ENCODE measurements at regions not wholly inside any gene's neighbourhood (a gene's known extent, or its start where the extent isn't known, plus 50 kb on each side); places are given as distances from the start of the nearest gene placed in this dataset.

- Histone ChIP-seq H4K20me1 (ENCODE audit: insufficient read depth, low read length) (no peaks in the 10 kb centered on the region), H3K27me3 (ENCODE audit: insufficient read depth, low read length) (no peaks in the 10 kb centered on the region), H3K9ac (ENCODE audit: low read length) (no peak overlapping the region), H3F3A (ENCODE audit: insufficient read depth, low read length) (no peaks in the 10 kb centered on the region), H3K4me3 (ENCODE audit: low read depth, low read length, poor library complexity, severe bottlenecking) (no peak overlapping the region), H3K27ac (ENCODE audit: low read depth, low read length, poor library complexity, severe bottlenecking) (no peak overlapping the region), H2AFZ (ENCODE audit: low read length) (no peak overlapping the region), H3K79me2 (ENCODE audit: insufficient read depth, low read length) (no peaks in the 10 kb centered on the region), H3K36me3 (ENCODE audit: insufficient read depth, low read length) (no peaks in the 10 kb centered on the region), H3K9me2 (ENCODE audit: low read depth, low read length) (no peaks in the 10 kb centered on the region), H3K9me3 (ENCODE audit: low read length) (no peaks in the 10 kb centered on the region), H3K4me2 (ENCODE audit: low read length) (no peak overlapping the region), H3K4me1 (ENCODE audit: insufficient read depth, low read length, severe bottlenecking) (no peaks in the 10 kb centered on the region)
- TF ChIP-seq EZH2 (IDR thresholded peaks at IDR 0.05; ENCODE audit: borderline replicate concordance, low read length) (no peak), CTCF (IDR thresholded peaks at IDR 0.05; ENCODE audit: low read length) (no peak)
These were observed 105.3 kb upstream of the ASIC2 start for GRCh38 chr17:33398386-33398785.

GRCh38 chr17:33401249-33401648 lies 108.2 kb upstream of the ASIC2 start:
- H4K20me1 ChIP-seq (ENCODE audit: insufficient read depth, low read length) = no peaks in the 10 kb centered on the region
- no peak overlapping the region for H2AFZ ChIP-seq (ENCODE audit: low read length)
- H3K4me1 ChIP-seq (ENCODE audit: insufficient read depth, low read length, severe bottlenecking) = no peaks in the 10 kb centered on the region
- H3F3A ChIP-seq (ENCODE audit: insufficient read depth, low read length) = no peaks in the 10 kb centered on the region
- H3K27ac ChIP-seq (ENCODE audit: low read depth, low read length, poor library complexity, severe bottlenecking) = no peak overlapping the region
- no peak overlapping the region for H3K4me2 ChIP-seq (ENCODE audit: low read length)
- TF ChIP-seq CTCF (IDR thresholded peaks at IDR 0.05; ENCODE audit: low read length) = no peak
- no peak for TF ChIP-seq EZH2 (IDR thresholded peaks at IDR 0.05; ENCODE audit: borderline replicate concordance, low read length)
- no peak overlapping the region for H3K9ac ChIP-seq (ENCODE audit: low read length)
- H3K4me3 ChIP-seq (ENCODE audit: low read depth, low read length, poor library complexity, severe bottlenecking) = no peak overlapping the region
- no peaks in the 10 kb centered on the region for H3K36me3 ChIP-seq (ENCODE audit: insufficient read depth, low read length)
- H3K27me3 ChIP-seq (ENCODE audit: insufficient read depth, low read length) = no peaks in the 10 kb centered on the region
- no peaks in the 10 kb centered on the region for H3K79me2 ChIP-seq (ENCODE audit: insufficient read depth, low read length)
- H3K9me2 ChIP-seq (ENCODE audit: low read depth, low read length) = no peaks in the 10 kb centered on the region
- no peaks in the 10 kb centered on the region for H3K9me3 ChIP-seq (ENCODE audit: low read length)

GRCh38 chr17:33403194-33403593 lies 110.1 kb upstream of the ASIC2 start:
- Histone ChIP-seq H3K9ac (ENCODE audit: low read length) (no peak overlapping the region), H3K4me3 (ENCODE audit: low read depth, low read length, poor library complexity, severe bottlenecking) (no peak overlapping the region), H3K9me3 (ENCODE audit: low read length) (no peaks in the 10 kb centered on the region), H2AFZ (ENCODE audit: low read length) (no peak overlapping the region), H3K27ac (ENCODE audit: low read depth, low read length, poor library complexity, severe bottlenecking) (no peak overlapping the region), H3F3A (ENCODE audit: insufficient read depth, low read length) (no peaks in the 10 kb centered on the region), H3K79me2 (ENCODE audit: insufficient read depth, low read length) (no peaks in the 10 kb centered on the region), H3K4me1 (ENCODE audit: insufficient read depth, low read length, severe bottlenecking) (no peaks in the 10 kb centered on the region), H3K9me2 (ENCODE audit: low read depth, low read length) (no peaks in the 10 kb centered on the region), H3K36me3 (ENCODE audit: insufficient read depth, low read length) (no peaks in the 10 kb centered on the region), H3K4me2 (ENCODE audit: low read length) (no peak overlapping the region), H3K27me3 (ENCODE audit: insufficient read depth, low read length) (no peaks in the 10 kb centered on the region), H4K20me1 (ENCODE audit: insufficient read depth, low read length) (no peaks in the 10 kb centered on the region)
- TF ChIP-seq CTCF (IDR thresholded peaks at IDR 0.05; ENCODE audit: low read length) = no peak
- TF ChIP-seq EZH2 (IDR thresholded peaks at IDR 0.05; ENCODE audit: borderline replicate concordance, low read length) = no peak
